H1 (cell line): ENCODE measurements at regions not wholly inside any gene's neighbourhood (a gene's known extent, or its start where the extent isn't known, plus 50 kb on each side); places are given as distances from the start of the nearest gene placed in this dataset.

ENCODE experiments used
- CTCF ChIA-PET: fragments of 300-600 bp; sonication (Branson Sonifier 250); formaldehyde crosslinking; loops from one replicate; lab custom pipeline; 2021; ENCODE audit not compliant: partially characterized antibody; lab: Charles Lee
- POLR2A ChIA-PET: fragments of 300-600 bp; sonication (Branson Sonifier 250); formaldehyde crosslinking; loops from one replicate; lab custom pipeline; 2021; ENCODE audit warnings: inconsistent platforms; ENCODE audit not compliant: partially characterized antibody; lab: Charles Lee
- DNase-seq, 2 experiments: peaks; one replicate each; pipeline versions ENCODE4 v3.0.0 to v3.0.0-alpha.2; 2010 to 2022; ENCODE audit warnings: low spot score in 2 of 2, low read depth in 1 of 2, mixed read lengths in 1 of 2
- FAIRE-seq: peaks from 2 replicates; lab custom pipeline; 2011; peaks lifted over from hg19 to GRCh38; lab: Jason Lieb, UNC
- H2AFZ ChIP-seq: 2 replicates; pipeline ENCODE4 v1.8.1; 2012; ENCODE audit warnings: low read length, inconsistent platforms
- H2AK5ac ChIP-seq: 2 replicates; pipeline ENCODE4 v1.6.1; 2013; ENCODE audit warnings: low read depth, low read length
- H2BK120ac ChIP-seq: replicated peaks from 2 replicates; pipeline ENCODE3; 2013; ENCODE audit warnings: low read depth, low read length, inconsistent platforms
- H2BK12ac ChIP-seq: 2 replicates; pipeline ENCODE4 v1.6.1; 2013; ENCODE audit warnings: low read depth, low read length
- H2BK15ac ChIP-seq: 2 replicates; pipeline ENCODE4 v1.6.1; 2013; ENCODE audit warnings: low read length
- H2BK20ac ChIP-seq: 2 replicates; pipeline ENCODE4 v1.6.1; 2013; ENCODE audit warnings: low read length
- H2BK5ac ChIP-seq: 2 replicates; pipeline ENCODE4 v1.6.1; 2013; ENCODE audit warnings: low read depth, low read length
- H3K14ac ChIP-seq: 2 replicates; pipeline ENCODE4 v1.6.1; 2013; ENCODE audit warnings: inconsistent platforms; ENCODE audit not compliant: insufficient read length
- H3K18ac ChIP-seq: 2 replicates; pipeline ENCODE4 v1.6.1; 2013; ENCODE audit warnings: low read length; ENCODE audit errors: extremely low read depth
- H3K23ac ChIP-seq: 2 replicates; pipeline ENCODE4 v1.6.1; 2013; ENCODE audit warnings: inconsistent platforms; ENCODE audit not compliant: insufficient read length
- H3K23me2 ChIP-seq: 2 replicates; pipeline ENCODE4 v1.6.1; 2013; ENCODE audit warnings: low read depth, low read length
- H3K27ac ChIP-seq: 2 replicates; pipeline ENCODE4 v1.6.1; 2011; ENCODE audit warnings: low read depth, low read length, inconsistent platforms
- H3K27me3 ChIP-seq, 4 experiments: replicated peaks in 1 of 4; 1 replicate in 1 of 4; 2 replicates in 3 of 4; pipeline versions ENCODE4 v1.6.1 to v1.8.1; 2011 to 2013; ENCODE audit warnings: low read length in 3 of 4, mild to moderate bottlenecking in 3 of 4, inconsistent platforms in 2 of 4, mixed read lengths in 2 of 4, moderate library complexity in 1 of 4; ENCODE audit not compliant: control insufficient read depth in 3 of 4, insufficient read depth in 3 of 4; ENCODE audit errors: extremely low read depth in 1 of 4
- H3K36me3 ChIP-seq, 4 experiments: 2 replicates each; pipeline versions ENCODE4 v1.6.1 to v1.8.1; 2011 to 2013; ENCODE audit warnings: mild to moderate bottlenecking in 4 of 4, low read length in 3 of 4, moderate library complexity in 2 of 4, control low read depth in 1 of 4, inconsistent platforms in 1 of 4; ENCODE audit not compliant: insufficient read depth in 4 of 4, control insufficient read depth in 2 of 4
- H3K4ac ChIP-seq: replicated peaks from 2 replicates; pipeline ENCODE3; 2013; ENCODE audit warnings: low read length, low read depth, mixed read lengths, inconsistent platforms; ENCODE audit not compliant: insufficient read length
- H3K4me1 ChIP-seq, 4 experiments: replicated peaks in 1 of 4; 1 replicate in 1 of 4; 2 replicates in 3 of 4; pipeline versions ENCODE4 v1.6.1 to v1.8.1; 2011 to 2013; ENCODE audit warnings: low read length in 3 of 4, inconsistent platforms in 2 of 4, mixed read lengths in 1 of 4; ENCODE audit not compliant: insufficient read depth in 4 of 4, control insufficient read depth in 3 of 4
- H3K4me2 ChIP-seq, 2 experiments: 2 replicates each; pipeline versions ENCODE4 v1.6.1 to v1.8.1; 2011 to 2013; ENCODE audit warnings: low read depth in 2 of 2, low read length in 2 of 2, control low read depth in 1 of 2, inconsistent platforms in 1 of 2, mild to moderate bottlenecking in 1 of 2; ENCODE audit not compliant: insufficient read depth in 1 of 2
- H3K4me3 ChIP-seq, 4 experiments: fragments of 200-600, 300-600 bp in 1 of 4; sonication (generic), shearing (Covaris generic), sonication (Bioruptor Twin) in 1 of 4; 2 replicates each; pipeline versions ENCODE4 v1.5.1 to v1.8.1; 2011 to 2016; ENCODE audit warnings: low read length in 4 of 4, low read depth in 3 of 4, control low read depth in 2 of 4, inconsistent platforms in 2 of 4, mild to moderate bottlenecking in 2 of 4, mixed read lengths in 1 of 4, moderate library complexity in 1 of 4; ENCODE audit not compliant: insufficient read depth in 2 of 4; ENCODE audit errors: extremely low read depth in 1 of 4
- H3K56ac ChIP-seq: replicated peaks from 2 replicates; pipeline ENCODE3; 2013; ENCODE audit warnings: low read depth, mild to moderate bottlenecking, mixed read lengths, low read length, inconsistent platforms; ENCODE audit not compliant: insufficient read length
- H3K79me1 ChIP-seq: 2 replicates; pipeline ENCODE4 v1.6.1; 2013; ENCODE audit warnings: low read depth, low read length, control low read depth
- H3K79me2 ChIP-seq, 2 experiments: 2 replicates each; pipeline versions ENCODE4 v1.6.1 to v1.8.1; 2012 to 2013; ENCODE audit warnings: low read length in 2 of 2, mild to moderate bottlenecking in 2 of 2, inconsistent platforms in 1 of 2; ENCODE audit not compliant: insufficient read depth in 2 of 2, control insufficient read depth in 1 of 2
- H3K9ac ChIP-seq, 4 experiments: replicated peaks in 1 of 4; 1 replicate in 1 of 4; 2 replicates in 3 of 4; pipeline versions ENCODE4 v1.6.1 to v1.8.1; 2011 to 2013; ENCODE audit warnings: low read depth in 3 of 4, low read length in 3 of 4, control low read depth in 2 of 4, mild to moderate bottlenecking in 2 of 4, moderate library complexity in 2 of 4, inconsistent platforms in 1 of 4; ENCODE audit errors: extremely low read depth in 1 of 4
- H3K9me3 ChIP-seq, 2 experiments: 2 replicates each; pipeline versions ENCODE4 v1.6.1 to v1.8.1; 2012 to 2013; ENCODE audit warnings: mild to moderate bottlenecking in 2 of 2, moderate library complexity in 2 of 2, control low read depth in 1 of 2, inconsistent platforms in 1 of 2, low read depth in 1 of 2, low read length in 1 of 2, mixed read lengths in 1 of 2; ENCODE audit not compliant: insufficient read depth in 2 of 2
- H4K20me1 ChIP-seq, 2 experiments: replicated peaks in 1 of 2; 2 replicates each; pipeline versions ENCODE3 to v1.8.1; 2011 to 2013; ENCODE audit warnings: inconsistent platforms in 2 of 2, low read length in 2 of 2, mild to moderate bottlenecking in 1 of 2; ENCODE audit not compliant: insufficient read depth in 2 of 2, control insufficient read depth in 1 of 2
- H4K5ac ChIP-seq: 2 replicates; pipeline ENCODE4 v1.6.1; 2013; ENCODE audit warnings: low read length, low read depth, mixed read lengths, inconsistent platforms; ENCODE audit not compliant: insufficient read length
- H4K8ac ChIP-seq: 2 replicates; pipeline ENCODE4 v1.8.0; 2013; ENCODE audit warnings: mild to moderate bottlenecking, moderate library complexity, low read length, inconsistent platforms; ENCODE audit not compliant: insufficient read depth; ENCODE audit errors: extremely low read depth
- H4K91ac ChIP-seq: replicated peaks from 2 replicates; pipeline ENCODE3; 2013; ENCODE audit warnings: low read length, mixed read lengths, inconsistent platforms; ENCODE audit not compliant: insufficient read length
- CTCF ChIP-seq, 3 experiments: IDR thresholded peaks; 1 replicate in 2 of 3; 2 replicates in 1 of 3; pipeline versions ENCODE4 v1.5.1 to v1.6.1; 2011; ENCODE audit warnings: low read length in 3 of 3, mild to moderate bottlenecking in 3 of 3, inconsistent platforms in 2 of 3, low read depth in 1 of 3, moderate library complexity in 1 of 3; ENCODE audit not compliant: insufficient read depth in 1 of 3; ENCODE audit errors: control extremely low read depth in 1 of 3
- EGR1 ChIP-seq: IDR thresholded peaks from 2 replicates; pipeline ENCODE4 v1.6.1; 2011; ENCODE audit warnings: low read depth, low read length, borderline replicate concordance
- FOSL1 ChIP-seq: IDR thresholded peaks from 2 replicates; pipeline ENCODE4 v1.6.1; 2011; ENCODE audit warnings: mild to moderate bottlenecking, low read depth, low read length, moderate library complexity; ENCODE audit not compliant: insufficient read depth
- GTF2F1 ChIP-seq: IDR thresholded peaks from 2 replicates; pipeline ENCODE4 v1.6.1; 2012; ENCODE audit warnings: low read depth, low read length, improper control_type of control experiment, borderline replicate concordance
- JUN ChIP-seq: IDR thresholded peaks from 2 replicates; pipeline ENCODE4 v1.6.1; 2011; ENCODE audit warnings: low read depth, mild to moderate bottlenecking, improper control_type of control experiment, low read length
- MAFK ChIP-seq: IDR thresholded peaks from 2 replicates; pipeline ENCODE4 v1.6.1; 2012; ENCODE audit warnings: low read depth, mild to moderate bottlenecking, improper control_type of control experiment, low read length
- PHF8 ChIP-seq: fragments of 200-600 bp; sonication (generic); conservative IDR thresholded peaks from 2 replicates; pipeline ENCODE4 v1.7.1; 2012; ENCODE audit warnings: low read depth, mild to moderate bottlenecking, inconsistent platforms, low read length, moderate library complexity
- RFX5 ChIP-seq: IDR thresholded peaks from 2 replicates; pipeline ENCODE4 v1.6.1; 2011; ENCODE audit warnings: low read depth, low read length, improper control_type of control experiment, borderline replicate concordance
- RXRA ChIP-seq: IDR thresholded peaks from 2 replicates; pipeline ENCODE4 v1.6.1; 2011; ENCODE audit warnings: low read depth, mild to moderate bottlenecking, low read length, moderate library complexity; ENCODE audit not compliant: insufficient read depth
- SRF ChIP-seq: IDR thresholded peaks from 2 replicates; pipeline ENCODE4 v1.6.1; 2011; ENCODE audit warnings: mild to moderate bottlenecking, low read depth, low read length, moderate library complexity
- WGBS, 2 experiments: shearing (Covaris generic) in 1 of 2; methylation state at CpG; one replicate each; pipeline versions ENCODE4 v1.1.6 to v1.1.7; 2013 to 2015; ENCODE audit warnings: low lambda C conversion rate in 2 of 2, mixed read lengths in 2 of 2, inconsistent platforms in 1 of 2, low coverage in 1 of 2, missing lambda C conversion rate in 1 of 2; ENCODE audit not compliant: insufficient replicate concordance in 2 of 2, insufficient coverage in 1 of 2, insufficient read length in 1 of 2; ENCODE audit errors: extremely low coverage in 1 of 2, missing lambda C conversion rate in 1 of 2; 5-methylcytosine and 5-hydroxymethylcytosine counted together
- TF ChIP-seq, protein P1 (sequence below): IDR thresholded peaks from 2 replicates; pipeline ENCODE4 v1.6.1; 2012; ENCODE audit warnings: low read length, inconsistent platforms

DNA sequence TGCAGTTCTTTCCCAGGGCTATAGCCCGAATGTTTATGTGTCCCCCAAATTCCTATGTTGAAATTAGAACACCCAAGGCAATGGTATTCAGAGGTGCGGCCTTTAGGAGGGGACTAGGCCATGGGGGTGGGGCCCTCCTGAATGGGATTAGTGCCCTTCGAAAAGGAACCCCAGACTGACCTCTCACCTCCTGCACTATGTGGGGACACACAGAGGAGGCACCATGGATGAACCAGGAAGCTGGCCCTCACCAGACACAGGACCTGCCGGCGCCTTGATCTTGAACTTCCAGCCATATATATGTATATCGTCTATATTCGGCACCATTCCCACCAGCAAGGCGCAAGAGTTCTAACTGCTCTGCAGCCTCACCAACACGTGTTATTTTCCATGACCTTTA, 101.5 kb upstream of the BHLHE23 start:
- H4K91ac ChIP-seq, result no peak overlapping the region
- peaks cover 1 to 5% (median 4%) of the 10 kb centered on the region in 4 experiments; a peak in 3 of 7 replicates for H3K27me3 ChIP-seq
- CTCF ChIA-PET, result no interaction called here
- H2BK20ac ChIP-seq, result no peak overlapping the region
- H3K9me3 ChIP-seq, result peaks cover 0 to 10% of the 10 kb centered on the region in 2 experiments; a peak in 2 of 4 replicates
- FAIRE-seq (no peak), DNase-seq (no peak)
- POLR2A ChIA-PET, result no interaction called here
- H3K79me1 ChIP-seq, result no peaks in the 10 kb centered on the region
- no peak overlapping the region for H3K18ac ChIP-seq
- no peak overlapping the region for H3K56ac ChIP-seq
- H3K4me3 ChIP-seq, result no peak overlapping the region
- H3K4me2 ChIP-seq, result no peak overlapping the region
- no peak overlapping the region for H3K23ac ChIP-seq
- H2BK5ac ChIP-seq, result no peak overlapping the region
- no peak overlapping the region for H4K8ac ChIP-seq
- H3K27ac ChIP-seq, result no peak overlapping the region
- no peak overlapping the region for H2AFZ ChIP-seq
- H3K79me2 ChIP-seq, result no peaks in the 10 kb centered on the region
- H3K9ac ChIP-seq, result no peak overlapping the region
- no peak overlapping the region for H2BK12ac ChIP-seq
- no peak overlapping the region for H2AK5ac ChIP-seq
- H3K14ac ChIP-seq, result no peak overlapping the region
- 86% methylated on average over 9 of the region's 9 CpGs; no CpG with 5 or more reads in 1 of the 2 experiments for WGBS, 2 experiments
- H2BK15ac ChIP-seq, result no peak overlapping the region
- H4K5ac ChIP-seq, result no peak overlapping the region
- no peaks in the 10 kb centered on the region for H4K20me1 ChIP-seq
- H3K4ac ChIP-seq, result no peak overlapping the region
- no peaks in the 10 kb centered on the region for H3K23me2 ChIP-seq
- H3K36me3 ChIP-seq, result no peaks in the 10 kb centered on the region
- H3K4me1 ChIP-seq, result no peaks in the 10 kb centered on the region
- no peak overlapping the region for H2BK120ac ChIP-seq
- TF ChIP-seq CTCF (IDR thresholded peaks at IDR 0.05; ENCODE audit: control extremely low read depth in 1 of 3, insufficient read depth in 1 of 3, low read depth in 1 of 3, low read length in 3 of 3), result no peak
- no peak for TF ChIP-seq SRF
- TF ChIP-seq, protein P1, sequence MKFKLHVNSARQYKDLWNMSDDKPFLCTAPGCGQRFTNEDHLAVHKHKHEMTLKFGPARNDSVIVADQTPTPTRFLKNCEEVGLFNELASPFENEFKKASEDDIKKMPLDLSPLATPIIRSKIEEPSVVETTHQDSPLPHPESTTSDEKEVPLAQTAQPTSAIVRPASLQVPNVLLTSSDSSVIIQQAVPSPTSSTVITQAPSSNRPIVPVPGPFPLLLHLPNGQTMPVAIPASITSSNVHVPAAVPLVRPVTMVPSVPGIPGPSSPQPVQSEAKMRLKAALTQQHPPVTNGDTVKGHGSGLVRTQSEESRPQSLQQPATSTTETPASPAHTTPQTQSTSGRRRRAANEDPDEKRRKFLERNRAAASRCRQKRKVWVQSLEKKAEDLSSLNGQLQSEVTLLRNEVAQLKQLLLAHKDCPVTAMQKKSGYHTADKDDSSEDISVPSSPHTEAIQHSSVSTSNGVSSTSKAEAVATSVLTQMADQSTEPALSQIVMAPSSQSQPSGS, result no peak
- TF ChIP-seq FOSL1, result no peak
- TF ChIP-seq PHF8, result no peak
- no peak for TF ChIP-seq GTF2F1
- no peak for TF ChIP-seq RXRA
- TF ChIP-seq MAFK, result no peak
- TF ChIP-seq JUN, result no peak
- no peak for TF ChIP-seq EGR1
- TF ChIP-seq RFX5, result no peak
